Large intestine (tissue), 3 donors: ENCODE measurements at regions not wholly inside any gene's neighbourhood (a gene's known extent, or its start where the extent isn't known, plus 50 kb on each side); places are given as distances from the start of the nearest gene placed in this dataset.

Experiments used
- DNase-seq, 2 donors: peaks; one replicate each; pipeline versions ENCODE4 v3.0.0 to v3.0.0-alpha.2; 2013
- H3K27ac ChIP-seq: one replicate; pipeline ENCODE4 v1.5.1; 2013; ENCODE audit warnings: low read length
- H3K27me3 ChIP-seq: 2 replicates; pipeline ENCODE4 v1.6.1; 2013; ENCODE audit warnings: low read length; ENCODE audit not compliant: control insufficient read depth, insufficient read depth
- H3K36me3 ChIP-seq: 2 replicates; pipeline ENCODE4 v1.6.1; 2013; ENCODE audit warnings: low read length; ENCODE audit not compliant: control insufficient read depth, insufficient read depth
- H3K4me1 ChIP-seq: one replicate; pipeline ENCODE4 v1.6.1; 2013; ENCODE audit warnings: low read length; ENCODE audit not compliant: control insufficient read depth, insufficient read depth
- H3K4me3 ChIP-seq: one replicate; pipeline ENCODE4 v1.5.1; 2013; ENCODE audit warnings: low read length
- H3K9me3 ChIP-seq: one replicate; pipeline ENCODE4 v1.6.1; 2013; ENCODE audit warnings: mild to moderate bottlenecking, low read depth, low read length, moderate library complexity; ENCODE audit not compliant: control insufficient read depth
- whole genome bisulfite sequencing: methylation state at CpG from one replicate; pipeline ENCODE4 v1.1.5; 2013; ENCODE audit warnings: low lambda C conversion rate; ENCODE audit not compliant: insufficient coverage; 5-methylcytosine and 5-hydroxymethylcytosine counted together

- no CpG with 5 or more reads among the region's 1 CpG for WGBS
- Histone ChIP-seq H3K9me3 (no peaks in the 10 kb centered on the region), H3K4me3 (no peak overlapping the region), H3K27me3 (no peaks in the 10 kb centered on the region), H3K36me3 (no peaks in the 10 kb centered on the region), H3K4me1 (no peaks in the 10 kb centered on the region), H3K27ac (no peak overlapping the region)
- DNase-seq = peak; percentile 2 to 14
Measured at GRCh38 chr13:55439450-55439849, 1701.3 kb upstream of the PRR20A start.

GRCh38 chr13:55440465-55441085 is 1700.1 kb upstream of the PRR20A start:
- Histone ChIP-seq H3K27me3 (no peaks in the 10 kb centered on the region), H3K4me3 (no peak overlapping the region), H3K9me3 (no peaks in the 10 kb centered on the region), H3K27ac (no peak overlapping the region), H3K36me3 (no peaks in the 10 kb centered on the region), H3K4me1 (no peaks in the 10 kb centered on the region)
- DNase-seq = no peak
- WGBS = 70% methylated on average over 2 of the region's 4 CpGs

- DNase-seq = no peak
- no peaks in the 10 kb centered on the region for H3K36me3 ChIP-seq
- no peaks in the 10 kb centered on the region for H3K4me1 ChIP-seq
- H3K9me3 ChIP-seq = no peaks in the 10 kb centered on the region
- no peaks in the 10 kb centered on the region for H3K27me3 ChIP-seq
- no CpG with 5 or more reads among the region's 3 CpGs for WGBS
- no peak overlapping the region for H3K4me3 ChIP-seq
- no peak overlapping the region for H3K27ac ChIP-seq
Measured at GRCh38 chr13:55464222-55464621, 1676.5 kb upstream of the PRR20A start.

GRCh38 chr13:55467476-55467875 is 1673.2 kb upstream of the PRR20A start:
- H3K4me3 ChIP-seq = no peak overlapping the region

GRCh38 chr13:55483626-55484158 is 1657.0 kb upstream of the PRR20A start:
- Histone ChIP-seq H3K27me3 (no peaks in the 10 kb centered on the region), H3K9me3 (no peaks in the 10 kb centered on the region), H3K36me3 (no peaks in the 10 kb centered on the region), H3K4me1 (no peaks in the 10 kb centered on the region), H3K4me3 (no peak overlapping the region), H3K27ac (no peak overlapping the region)
- DNase-seq = no peak
- 78% methylated on average over 2 of the region's 3 CpGs for WGBS

More at GRCh38 chr13:55467476-55467875, 1673.2 kb upstream of the PRR20A start:
- H3K36me3 ChIP-seq = no peaks in the 10 kb centered on the region
- H3K4me1 ChIP-seq = no peaks in the 10 kb centered on the region
- H3K27me3 ChIP-seq = no peaks in the 10 kb centered on the region
- WGBS = no CpG with 5 or more reads among the region's 2 CpGs
- H3K27ac ChIP-seq = no peak overlapping the region
- DNase-seq = no peak
- H3K9me3 ChIP-seq = no peaks in the 10 kb centered on the region

GRCh38 chr13:55493297-55493696 is 1647.4 kb upstream of the PRR20A start:
- no peaks in the 10 kb centered on the region for H3K36me3 ChIP-seq
- no peak overlapping the region for H3K27ac ChIP-seq
- H3K4me1 ChIP-seq = no peaks in the 10 kb centered on the region
- 90% methylated on average over 3 of the region's 3 CpGs for WGBS
- no peaks in the 10 kb centered on the region for H3K27me3 ChIP-seq
- H3K4me3 ChIP-seq = no peak overlapping the region
- no peaks in the 10 kb centered on the region for H3K9me3 ChIP-seq
- DNase-seq = no peak

GRCh38 chr13:55497486-55497885 is 1643.2 kb upstream of the PRR20A start:
- Histone ChIP-seq H3K27me3 (no peaks in the 10 kb centered on the region), H3K36me3 (no peaks in the 10 kb centered on the region), H3K9me3 (no peaks in the 10 kb centered on the region), H3K4me3 (no peak overlapping the region), H3K4me1 (no peaks in the 10 kb centered on the region), H3K27ac (no peak overlapping the region)
- DNase-seq = no peak
- WGBS = no CpG with 5 or more reads among the region's 3 CpGs

- WGBS = no CpG with 5 or more reads among the region's 2 CpGs
Measured at GRCh38 chr13:55500694-55501093, 1640.0 kb upstream of the PRR20A start.

GRCh38 chr13:55516610-55517009 is 1624.1 kb upstream of the PRR20A start:
- DNase-seq = peak; percentile 12 to 15
- no peak overlapping the region for H3K27ac ChIP-seq
- no peaks in the 10 kb centered on the region for H3K27me3 ChIP-seq
- no peak overlapping the region for H3K4me3 ChIP-seq
- no peaks in the 10 kb centered on the region for H3K9me3 ChIP-seq
- H3K4me1 ChIP-seq = no peaks in the 10 kb centered on the region
- no CpG with 5 or more reads among the region's 1 CpG for WGBS
- H3K36me3 ChIP-seq = no peaks in the 10 kb centered on the region

More at GRCh38 chr13:55500694-55501093, 1640.0 kb upstream of the PRR20A start:
- no peak overlapping the region for H3K4me3 ChIP-seq
- DNase-seq = no peak
- H3K36me3 ChIP-seq = no peaks in the 10 kb centered on the region
- no peaks in the 10 kb centered on the region for H3K4me1 ChIP-seq
- H3K27ac ChIP-seq = no peak overlapping the region
- H3K9me3 ChIP-seq = no peaks in the 10 kb centered on the region
- no peaks in the 10 kb centered on the region for H3K27me3 ChIP-seq

GRCh38 chr13:55517312-55517711 is 1623.4 kb upstream of the PRR20A start:
- no peak overlapping the region for H3K27ac ChIP-seq
- no peaks in the 10 kb centered on the region for H3K36me3 ChIP-seq
- no peaks in the 10 kb centered on the region for H3K9me3 ChIP-seq
- no peak for DNase-seq
- no peaks in the 10 kb centered on the region for H3K4me1 ChIP-seq
- no peaks in the 10 kb centered on the region for H3K27me3 ChIP-seq
- WGBS = no CpG with 5 or more reads among the region's 1 CpG
- no peak overlapping the region for H3K4me3 ChIP-seq

- Histone ChIP-seq H3K27me3 (no peaks in the 10 kb centered on the region), H3K27ac (no peak overlapping the region), H3K36me3 (no peaks in the 10 kb centered on the region), H3K9me3 (no peaks in the 10 kb centered on the region), H3K4me1 (no peaks in the 10 kb centered on the region), H3K4me3 (no peak overlapping the region)
- no peak for DNase-seq
- no CpG with 5 or more reads among the region's 1 CpG for WGBS
Measured at GRCh38 chr13:55528434-55528833, 1612.3 kb upstream of the PRR20A start.
